Astrocyte (in vitro differentiated cells and primary cell): ENCODE measurements at regions not wholly inside any gene's neighbourhood (a gene's known extent, or its start where the extent isn't known, plus 50 kb on each side); places are given as distances from the start of the nearest gene placed in this dataset.
A peak's percentile ranks its signal among the peaks of the same experiment; 100 is the strongest.

Source experiments
- DNase-seq: peaks from one replicate; pipeline ENCODE4 v3.0.0-alpha.2; 2010; ENCODE audit warnings: low read depth
- FAIRE-seq: peaks from 2 replicates; lab custom pipeline; 2011; peaks lifted over from hg19 to GRCh38; lab: Jason Lieb, UNC
- H2AFZ ChIP-seq: 2 replicates; pipeline ENCODE4 v1.6.0; 2012; ENCODE audit warnings: low read depth, low read length, inconsistent platforms
- H3K27ac ChIP-seq: 2 replicates; pipeline ENCODE4 v1.5.1; 2011; ENCODE audit warnings: low read depth, low read length, inconsistent platforms
- H3K27me3 ChIP-seq: 2 replicates; pipeline ENCODE4 v1.6.0; 2011; ENCODE audit warnings: low read length, inconsistent platforms; ENCODE audit not compliant: insufficient read depth
- H3K36me3 ChIP-seq: 2 replicates; pipeline ENCODE4 v1.5.1; 2011; ENCODE audit warnings: low read length, inconsistent platforms; ENCODE audit not compliant: insufficient read depth
- H3K4me1 ChIP-seq: 2 replicates; pipeline ENCODE4 v1.5.1; 2011; ENCODE audit warnings: low read length, inconsistent platforms; ENCODE audit not compliant: insufficient read depth
- H3K4me2 ChIP-seq: 2 replicates; pipeline ENCODE4 v1.6.0; 2012; ENCODE audit warnings: low read length, inconsistent platforms
- H3K4me3 ChIP-seq: 2 replicates; pipeline ENCODE4 v1.5.1; 2011; ENCODE audit warnings: low read depth, mild to moderate bottlenecking, low read length, inconsistent platforms; ENCODE audit not compliant: insufficient read depth
- H3K79me2 ChIP-seq: 2 replicates; pipeline ENCODE4 v1.6.0; 2012; ENCODE audit warnings: mild to moderate bottlenecking, low read length, inconsistent platforms; ENCODE audit not compliant: insufficient read depth
- H3K9ac ChIP-seq: 2 replicates; pipeline ENCODE4 v1.6.0; 2012; ENCODE audit warnings: mild to moderate bottlenecking, low read length, inconsistent platforms
- H3K9me3 ChIP-seq: 2 replicates; pipeline ENCODE4 v1.5.1; 2012; ENCODE audit warnings: low read depth, mild to moderate bottlenecking, low read length, inconsistent platforms; ENCODE audit not compliant: insufficient read depth
- H4K20me1 ChIP-seq: 2 replicates; pipeline ENCODE4 v1.6.0; 2012; ENCODE audit warnings: low read length, inconsistent platforms; ENCODE audit not compliant: insufficient read depth
- H3K27ac Mint-ChIP-seq: one replicate; pipeline ENCODE4 v1.8.0; 2021; ENCODE audit warnings: mild to moderate bottlenecking, mixed read lengths; ENCODE audit not compliant: unreplicated experiment
- H3K27me3 Mint-ChIP-seq: one replicate; pipeline ENCODE4 v1.8.0; 2021; ENCODE audit warnings: low read depth, mixed read lengths; ENCODE audit not compliant: unreplicated experiment
- H3K36me3 Mint-ChIP-seq: one replicate; pipeline ENCODE4 v1.8.0; 2021; ENCODE audit warnings: low read depth, mixed read lengths; ENCODE audit not compliant: unreplicated experiment
- H3K4me1 Mint-ChIP-seq: one replicate; pipeline ENCODE4 v1.8.0; 2021; ENCODE audit warnings: low read depth, mixed read lengths; ENCODE audit not compliant: unreplicated experiment
- H3K4me3 Mint-ChIP-seq: one replicate; pipeline ENCODE4 v1.8.0; 2021; ENCODE audit warnings: mild to moderate bottlenecking, moderate library complexity, mixed read lengths; ENCODE audit not compliant: unreplicated experiment
- H3K9me3 Mint-ChIP-seq: one replicate; pipeline ENCODE4 v1.8.0; 2021; ENCODE audit warnings: mild to moderate bottlenecking, mixed read lengths; ENCODE audit not compliant: unreplicated experiment
- EZH2 ChIP-seq: IDR thresholded peaks from 2 replicates; pipeline ENCODE4 v1.6.1; 2012; ENCODE audit warnings: mild to moderate bottlenecking, low read length, inconsistent platforms; ENCODE audit not compliant: insufficient read depth
- TF ChIP-seq, protein P1 (sequence below): IDR thresholded peaks from 2 replicates; pipeline ENCODE4 v1.5.1; 2011; ENCODE audit warnings: low read depth, mild to moderate bottlenecking, inconsistent platforms, low read length, moderate library complexity; ENCODE audit not compliant: insufficient read depth

- Histone ChIP-seq H3K4me3 (no peak overlapping the region), H3K9me3 (no peaks in the 10 kb centered on the region), H3K9ac (no peak overlapping the region), H3K36me3 (no peaks in the 10 kb centered on the region), H3K4me1 (no peaks in the 10 kb centered on the region), H3K27me3 (peaks cover 2% of the 10 kb centered on the region), H4K20me1 (no peaks in the 10 kb centered on the region), H3K4me2 (no peak overlapping the region), H3K79me2 (no peaks in the 10 kb centered on the region), H3K27ac (no peak overlapping the region), H2AFZ (no peak overlapping the region)
- Mint-ChIP-seq H3K27me3 (no peaks in the 10 kb centered on the region), H3K36me3 (no peaks in the 10 kb centered on the region), H3K27ac (no peak overlapping the region), H3K4me3 (no peak overlapping the region), H3K4me1 (no peaks in the 10 kb centered on the region), H3K9me3 (peaks cover 2% of the 10 kb centered on the region)
- DNase-seq: no peak
- TF ChIP-seq, protein P1, sequence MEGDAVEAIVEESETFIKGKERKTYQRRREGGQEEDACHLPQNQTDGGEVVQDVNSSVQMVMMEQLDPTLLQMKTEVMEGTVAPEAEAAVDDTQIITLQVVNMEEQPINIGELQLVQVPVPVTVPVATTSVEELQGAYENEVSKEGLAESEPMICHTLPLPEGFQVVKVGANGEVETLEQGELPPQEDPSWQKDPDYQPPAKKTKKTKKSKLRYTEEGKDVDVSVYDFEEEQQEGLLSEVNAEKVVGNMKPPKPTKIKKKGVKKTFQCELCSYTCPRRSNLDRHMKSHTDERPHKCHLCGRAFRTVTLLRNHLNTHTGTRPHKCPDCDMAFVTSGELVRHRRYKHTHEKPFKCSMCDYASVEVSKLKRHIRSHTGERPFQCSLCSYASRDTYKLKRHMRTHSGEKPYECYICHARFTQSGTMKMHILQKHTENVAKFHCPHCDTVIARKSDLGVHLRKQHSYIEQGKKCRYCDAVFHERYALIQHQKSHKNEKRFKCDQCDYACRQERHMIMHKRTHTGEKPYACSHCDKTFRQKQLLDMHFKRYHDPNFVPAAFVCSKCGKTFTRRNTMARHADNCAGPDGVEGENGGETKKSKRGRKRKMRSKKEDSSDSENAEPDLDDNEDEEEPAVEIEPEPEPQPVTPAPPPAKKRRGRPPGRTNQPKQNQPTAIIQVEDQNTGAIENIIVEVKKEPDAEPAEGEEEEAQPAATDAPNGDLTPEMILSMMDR: peak; percentile 23
- no peak for TF ChIP-seq EZH2
- FAIRE-seq: no peak
These were observed 252.0 kb upstream of the VEPH1 start for GRCh38 chr3:157755233-157755632.

DNA sequence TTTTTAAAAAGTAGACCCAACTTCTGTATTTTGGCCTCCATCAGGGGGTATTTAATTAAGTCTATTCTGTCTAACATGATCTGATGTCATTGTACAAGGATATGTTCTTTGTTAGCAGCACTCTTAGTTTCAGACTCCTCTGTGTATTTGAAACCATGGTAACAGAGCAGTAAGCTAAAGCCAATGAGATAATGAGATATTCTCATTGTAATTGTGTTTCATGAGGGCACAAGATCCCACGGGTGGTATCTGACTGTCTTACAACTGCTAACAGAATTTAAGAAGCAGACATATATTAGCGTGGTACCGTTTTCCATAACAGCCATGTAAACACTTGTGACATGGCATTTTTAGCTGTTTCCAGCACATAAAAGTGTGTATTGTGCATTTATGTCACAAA lies 251.2 kb upstream of the VEPH1 start:
- Histone ChIP-seq H3K36me3 (no peaks in the 10 kb centered on the region), H3K27me3 (peaks cover 2% of the 10 kb centered on the region), H3K27ac (no peak overlapping the region), H3K4me1 (no peaks in the 10 kb centered on the region), H3K4me3 (no peak overlapping the region), H3K4me2 (no peak overlapping the region), H4K20me1 (no peaks in the 10 kb centered on the region), H3K9ac (no peak overlapping the region), H3K9me3 (no peaks in the 10 kb centered on the region), H3K79me2 (no peaks in the 10 kb centered on the region), H2AFZ (no peak overlapping the region)
- TF ChIP-seq, protein P1: no peak
- no peak for TF ChIP-seq EZH2
- peaks cover 2% of the 10 kb centered on the region for H3K9me3 Mint-ChIP-seq
- FAIRE-seq (no peak), DNase-seq (no peak)
- H3K27ac Mint-ChIP-seq: no peak overlapping the region
- no peaks in the 10 kb centered on the region for H3K27me3 Mint-ChIP-seq
- no peaks in the 10 kb centered on the region for H3K4me1 Mint-ChIP-seq
- no peak overlapping the region for H3K4me3 Mint-ChIP-seq
- H3K36me3 Mint-ChIP-seq: no peaks in the 10 kb centered on the region

DNA sequence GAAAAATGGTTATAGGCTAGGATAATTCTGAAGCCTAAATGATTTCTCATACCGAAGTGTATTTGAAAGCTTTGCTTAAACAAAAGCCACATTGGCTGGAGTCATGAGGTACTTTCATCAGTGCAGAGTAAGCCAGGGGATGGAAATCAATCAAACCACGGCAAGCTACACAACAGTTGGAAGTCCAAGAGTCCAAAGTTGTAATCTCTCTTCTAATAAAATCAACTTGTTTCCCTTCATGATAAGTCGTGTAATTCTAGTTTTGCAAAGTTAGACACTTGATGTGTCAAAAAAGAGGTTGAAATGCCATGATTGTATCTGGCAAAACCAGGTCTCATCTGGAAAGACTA lies 250.5 kb upstream of the VEPH1 start:
- DNase-seq (no peak), FAIRE-seq (peak; percentile 59)
- no peak overlapping the region for H3K4me3 ChIP-seq
- H3K4me3 Mint-ChIP-seq: no peak overlapping the region
- no peaks in the 10 kb centered on the region for H4K20me1 ChIP-seq
- no peaks in the 10 kb centered on the region for H3K27me3 Mint-ChIP-seq
- H3K9ac ChIP-seq: no peak overlapping the region
- no peaks in the 10 kb centered on the region for H3K79me2 ChIP-seq
- no peaks in the 10 kb centered on the region for H3K36me3 ChIP-seq
- no peaks in the 10 kb centered on the region for H3K9me3 ChIP-seq
- no peak overlapping the region for H2AFZ ChIP-seq
- H3K36me3 Mint-ChIP-seq: no peaks in the 10 kb centered on the region
- no peak for TF ChIP-seq EZH2
- TF ChIP-seq, protein P1: no peak
- no peaks in the 10 kb centered on the region for H3K4me1 Mint-ChIP-seq
- H3K9me3 Mint-ChIP-seq: peaks cover 2% of the 10 kb centered on the region
- no peak overlapping the region for H3K27ac Mint-ChIP-seq
- H3K4me1 ChIP-seq: no peaks in the 10 kb centered on the region
- H3K27me3 ChIP-seq: peaks cover 2% of the 10 kb centered on the region
- H3K27ac ChIP-seq: no peak overlapping the region
- no peak overlapping the region for H3K4me2 ChIP-seq
